GM23338 (cell line): ENCODE measurements at regions not wholly inside any gene's neighbourhood (a gene's known extent, or its start where the extent isn't known, plus 50 kb on each side); places are given as distances from the start of the nearest gene placed in this dataset.

ENCODE experiments used
- ATAC-seq: fragments of 200-7000 bp; cut with Tn5 transposase; 3 replicates; pipeline ENCODE4 v1.9.1; 2020
- DNase-seq: peaks from one replicate; pipeline ENCODE4 v3.0.0-alpha.2; 2015; ENCODE audit warnings: low spot score
- H2AFZ ChIP-seq: fragments of 200-600 bp; sonication (generic); 2 replicates; pipeline ENCODE4 v1.8.0; 2016; ENCODE audit warnings: antibody characterized with exemption, mild to moderate bottlenecking, moderate library complexity
- H3F3A ChIP-seq: fragments of 200-600 bp; sonication (generic); replicated peaks from 2 replicates; pipeline ENCODE4 v1.8.0; 2017; ENCODE audit warnings: antibody characterized with exemption, mixed run types, low read depth
- H3K27ac ChIP-seq: fragments of 200-600 bp; sonication (generic); 2 replicates; pipeline ENCODE4 v1.6.1; 2016; ENCODE audit warnings: low read depth
- H3K27me3 ChIP-seq: fragments of 200-600 bp; sonication (generic); 2 replicates; pipeline ENCODE4 v1.8.0; 2016; ENCODE audit warnings: mild to moderate bottlenecking, mixed run types, moderate library complexity; ENCODE audit not compliant: insufficient read depth
- H3K36me3 ChIP-seq: fragments of 200-600 bp; sonication (generic); 2 replicates; pipeline ENCODE4 v1.8.0; 2016; ENCODE audit warnings: mild to moderate bottlenecking; ENCODE audit not compliant: insufficient read depth
- H3K4me1 ChIP-seq: fragments of 200-600 bp; sonication (generic); 2 replicates; pipeline ENCODE4 v1.8.0; 2016; ENCODE audit warnings: mild to moderate bottlenecking, moderate library complexity; ENCODE audit not compliant: insufficient read depth
- H3K4me2 ChIP-seq: fragments of 200-600 bp; sonication (generic); 2 replicates; pipeline ENCODE4 v1.7.1; 2017; ENCODE audit warnings: mixed run types
- H3K4me3 ChIP-seq: fragments of 200-600 bp; sonication (generic); 2 replicates; pipeline ENCODE4 v1.6.1; 2016; ENCODE audit warnings: mixed run types
- H3K79me2 ChIP-seq: fragments of 200-600 bp; sonication (generic); replicated peaks from 2 replicates; pipeline ENCODE4 v1.8.0; 2017; ENCODE audit warnings: mild to moderate bottlenecking; ENCODE audit not compliant: insufficient read depth
- H3K9me2 ChIP-seq: fragments of 200-600 bp; sonication (generic); 2 replicates; pipeline ENCODE4 v1.8.0; 2017; ENCODE audit not compliant: insufficient read depth
- H4K20me1 ChIP-seq: fragments of 200-600 bp; sonication (generic); replicated peaks from 2 replicates; pipeline ENCODE4 v1.8.0; 2017; ENCODE audit warnings: mild to moderate bottlenecking; ENCODE audit not compliant: insufficient read depth
- H3K27ac Mint-ChIP-seq: 2 replicates; pipeline ENCODE4 v1.8.0; 2020; ENCODE audit warnings: inconsistent platforms, mild to moderate bottlenecking, moderate library complexity, mixed read lengths
- H3K27me3 Mint-ChIP-seq: 3 replicates; pipeline ENCODE4 v1.8.0; 2022; ENCODE audit warnings: low read depth, mild to moderate bottlenecking, moderate library complexity, mixed read lengths, inconsistent platforms; ENCODE audit not compliant: insufficient read depth, poor library complexity
- H3K36me3 Mint-ChIP-seq: 3 replicates; pipeline ENCODE4 v1.8.0; 2021; ENCODE audit warnings: low read depth, mild to moderate bottlenecking, inconsistent platforms, moderate library complexity, mixed read lengths
- H3K4me1 Mint-ChIP-seq: 3 replicates; pipeline ENCODE4 v1.8.0; 2020; ENCODE audit warnings: mild to moderate bottlenecking, inconsistent platforms, mixed read lengths
- H3K4me3 Mint-ChIP-seq: 3 replicates; pipeline ENCODE4 v1.8.0; 2021; ENCODE audit warnings: moderate library complexity, mild to moderate bottlenecking, inconsistent platforms, mixed read lengths
- H3K9me3 Mint-ChIP-seq: 3 replicates; pipeline ENCODE4 v1.8.0; 2020; ENCODE audit warnings: moderate library complexity, mild to moderate bottlenecking, inconsistent platforms, mixed read lengths
- EZH2 ChIP-seq: fragments of 200-600 bp; sonication (generic); IDR thresholded peaks from one replicate; pipeline ENCODE4 v1.8.0; 2017; ENCODE audit warnings: antibody characterized with exemption, mild to moderate bottlenecking, low read depth; ENCODE audit not compliant: unreplicated experiment
- JUNB ChIP-seq: IDR thresholded peaks from one replicate; pipeline ENCODE4 v1.6.1; 2016; ENCODE audit warnings: antibody characterized with exemption; ENCODE audit not compliant: unreplicated experiment
- NANOG ChIP-seq: IDR thresholded peaks from 2 replicates; pipeline ENCODE4 v1.6.1; 2016; ENCODE audit warnings: antibody characterized with exemption, borderline replicate concordance
- POLR2AphosphoS5 ChIP-seq: IDR thresholded peaks from 2 replicates; pipeline ENCODE4 v1.6.1; 2016; ENCODE audit warnings: antibody characterized with exemption, low read depth
- REST ChIP-seq: IDR thresholded peaks from one replicate; pipeline ENCODE4 v1.6.1; 2018; ENCODE audit warnings: antibody characterized with exemption; ENCODE audit not compliant: unreplicated experiment
- STAT1 ChIP-seq: IDR thresholded peaks from one replicate; pipeline ENCODE4 v1.6.1; 2016; ENCODE audit warnings: antibody characterized with exemption; ENCODE audit not compliant: unreplicated experiment
- ZNF462 ChIP-seq: fragments of 250-450 bp; sonication (Bioruptor Pico); IDR thresholded peaks from 2 replicates; pipeline ENCODE4 v1.5.0; 2020; ENCODE audit warnings: mild to moderate bottlenecking, moderate library complexity

GRCh38 chr5:61949054-61949678, 356.8 kb upstream of the KIF2A start:
- no peak overlapping the region for H3K4me3 ChIP-seq
- TF ChIP-seq REST (no peak), POLR2AphosphoS5 (no peak), JUNB (no peak), NANOG (no peak), STAT1 (no peak), ZNF462 (no peak), EZH2 (no peak)
- H3K79me2 ChIP-seq: no peaks in the 10 kb centered on the region
- no peaks in the 10 kb centered on the region for H3K36me3 Mint-ChIP-seq
- peaks cover 6% of the 10 kb centered on the region for H3K4me1 Mint-ChIP-seq
- DNase-seq (no peak), ATAC-seq (no peak)
- H3K36me3 ChIP-seq: no peaks in the 10 kb centered on the region
- H3K4me3 Mint-ChIP-seq: no peak overlapping the region
- H3K9me3 Mint-ChIP-seq: no peaks in the 10 kb centered on the region
- H3K9me2 ChIP-seq: peaks cover 6% of the 10 kb centered on the region; the same call in 1 of the 2 replicates
- H3K4me2 ChIP-seq: no peak overlapping the region
- H3K27ac ChIP-seq: no peak overlapping the region
- H2AFZ ChIP-seq: no peak overlapping the region
- H3K27me3 Mint-ChIP-seq: no peaks in the 10 kb centered on the region
- no peaks in the 10 kb centered on the region for H4K20me1 ChIP-seq
- no peak overlapping the region for H3K27ac Mint-ChIP-seq
- H3K4me1 ChIP-seq: peaks cover 5% of the 10 kb centered on the region; the same call in 1 of the 2 replicates
- no peaks in the 10 kb centered on the region for H3F3A ChIP-seq
- H3K27me3 ChIP-seq: no peaks in the 10 kb centered on the region
